ENCODE measurements at regions not wholly inside any gene's neighbourhood (a gene's known extent, or its start where the extent isn't known, plus 50 kb on each side); places are given as distances from the start of the nearest gene placed in this dataset.
"Not testable (repeated sequence)": the region's sequence is repeated elsewhere in the genome, so short reads cannot be mapped to it uniquely, and the experiment has no call there.

- DNase-seq (ENCODE audit: low read depth in 2 of 2) = not testable (repeated sequence)
These were observed 79.4 kb upstream of the RPS6KA6 start for GRCh38 chrX:84267432-84267831.

- DNase-seq (ENCODE audit: low read depth in 2 of 2) = no peak
These were observed 71.9 kb upstream of the RPS6KA6 start for GRCh38 chrX:84259868-84260267.

GRCh38 chrX:84258708-84259107 lies 70.7 kb upstream of the RPS6KA6 start:
- no peak for DNase-seq (ENCODE audit: low read depth in 2 of 2)

GRCh38 chrX:84248226-84248625 lies 60.2 kb upstream of the RPS6KA6 start:
- DNase-seq (ENCODE audit: low read depth in 2 of 2) = peak; percentile 9 to 14

- peak; percentile 10 to 12 for DNase-seq (ENCODE audit: low read depth in 2 of 2)
These were observed 53.0 kb upstream of the RPS6KA6 start for GRCh38 chrX:84240848-84241565.

Data from fibroblast of skin of left biceps (primary cell).